ENCODE measurements at regions not wholly inside any gene's neighbourhood (a gene's known extent, or its start where the extent isn't known, plus 50 kb on each side); places are given as distances from the start of the nearest gene placed in this dataset.

GRCh38 chr4:126740687-126741086, 892.1 kb upstream of the INTU start:
- TF ChIP-seq, protein P1, sequence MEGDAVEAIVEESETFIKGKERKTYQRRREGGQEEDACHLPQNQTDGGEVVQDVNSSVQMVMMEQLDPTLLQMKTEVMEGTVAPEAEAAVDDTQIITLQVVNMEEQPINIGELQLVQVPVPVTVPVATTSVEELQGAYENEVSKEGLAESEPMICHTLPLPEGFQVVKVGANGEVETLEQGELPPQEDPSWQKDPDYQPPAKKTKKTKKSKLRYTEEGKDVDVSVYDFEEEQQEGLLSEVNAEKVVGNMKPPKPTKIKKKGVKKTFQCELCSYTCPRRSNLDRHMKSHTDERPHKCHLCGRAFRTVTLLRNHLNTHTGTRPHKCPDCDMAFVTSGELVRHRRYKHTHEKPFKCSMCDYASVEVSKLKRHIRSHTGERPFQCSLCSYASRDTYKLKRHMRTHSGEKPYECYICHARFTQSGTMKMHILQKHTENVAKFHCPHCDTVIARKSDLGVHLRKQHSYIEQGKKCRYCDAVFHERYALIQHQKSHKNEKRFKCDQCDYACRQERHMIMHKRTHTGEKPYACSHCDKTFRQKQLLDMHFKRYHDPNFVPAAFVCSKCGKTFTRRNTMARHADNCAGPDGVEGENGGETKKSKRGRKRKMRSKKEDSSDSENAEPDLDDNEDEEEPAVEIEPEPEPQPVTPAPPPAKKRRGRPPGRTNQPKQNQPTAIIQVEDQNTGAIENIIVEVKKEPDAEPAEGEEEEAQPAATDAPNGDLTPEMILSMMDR (IDR thresholded peaks at IDR 0.05 in 4 of 5, conservative IDR thresholded peaks at IDR 0.05 in 1 of 5): no peak
- no peak for TF ChIP-seq POLR2A (IDR thresholded peaks at IDR 0.05)
